ENCODE measurements at regions not wholly inside any gene's neighbourhood (a gene's known extent, or its start where the extent isn't known, plus 50 kb on each side); places are given as distances from the start of the nearest gene placed in this dataset.

GRCh38 chr1:218748071-218748470 is 402.9 kb downstream of the TGFB2 start:
- ChIA-PET RAD21 (ENCODE audit: low non-redundant PET in 1 of 2, low total read pairs in 2 of 2, uncharacterized antibody in 2 of 2, unreplicated experiment in 2 of 2) (no interaction called here), CTCF (no interaction called here), POLR2A (no interaction called here)
- Histone ChIP-seq H3K27ac (ENCODE audit: low read depth, low read length) (no peak overlapping the region), H4K20me1 (ENCODE audit: insufficient read depth) (no peaks in the 10 kb centered on the region), H3K9ac (ENCODE audit: low read length) (no peak overlapping the region), H3K4me1 (ENCODE audit: control insufficient read depth in 1 of 2, insufficient read depth in 2 of 2, low read length in 2 of 2) (no peaks in the 10 kb centered on the region), H3K79me2 (ENCODE audit: insufficient read depth, low read length) (no peaks in the 10 kb centered on the region), H3K4me2 (ENCODE audit: low read length) (no peak overlapping the region), H3K9me3 (ENCODE audit: control insufficient read depth in 1 of 2, insufficient read depth in 1 of 2, low read depth in 1 of 2, low read length in 2 of 2) (no peaks in the 10 kb centered on the region), H3K9me2 (ENCODE audit: insufficient read depth) (no peaks in the 10 kb centered on the region), H2AFZ (ENCODE audit: low read depth, low read length, poor library complexity, severe bottlenecking) (no peak overlapping the region), H3K4me3 (replicated peaks in 1 of 2; ENCODE audit: low read depth in 1 of 2, low read length in 2 of 2) (no peak overlapping the region), H3K27me3 (ENCODE audit: insufficient read depth, low read length) (no peaks in the 10 kb centered on the region), H3K36me3 (ENCODE audit: control insufficient read depth in 1 of 2, insufficient read depth in 2 of 2, low read length in 2 of 2) (no peaks in the 10 kb centered on the region)
- DNase-seq (ENCODE audit: low read depth, low spot score) (no peak), ATAC-seq (no peak)
- TF ChIP-seq REST (IDR thresholded peaks at IDR 0.05; ENCODE audit: low read depth) (no peak), TCF7L2 (IDR thresholded peaks at IDR 0.05; ENCODE audit: borderline replicate concordance, extremely low read depth, insufficient read depth, insufficient read length) (no peak), ZNF274 (IDR thresholded peaks at IDR 0.05; ENCODE audit: low read depth, low read length) (no peak)
- no TSS peak for BruUV-seq (replicated peaks)
- intact Hi-C loops (cut with micrococcal nuclease) = no loop called here

- Histone ChIP-seq H3K4me2 (ENCODE audit: low read length) (no peak overlapping the region), H3K9me2 (ENCODE audit: insufficient read depth) (no peaks in the 10 kb centered on the region), H3K9ac (ENCODE audit: low read length) (no peak overlapping the region), H3K79me2 (ENCODE audit: insufficient read depth, low read length) (no peaks in the 10 kb centered on the region), H3K27ac (ENCODE audit: low read depth, low read length) (no peak overlapping the region), H3K4me1 (ENCODE audit: control insufficient read depth in 1 of 2, insufficient read depth in 2 of 2, low read length in 2 of 2) (peaks cover 0 to 2% of the 10 kb centered on the region in 2 experiments; a peak in 1 of 4 replicates), H3K4me3 (replicated peaks in 1 of 2; ENCODE audit: low read depth in 1 of 2, low read length in 2 of 2) (no peak overlapping the region), H3K27me3 (ENCODE audit: insufficient read depth, low read length) (no peaks in the 10 kb centered on the region), H4K20me1 (ENCODE audit: insufficient read depth) (no peaks in the 10 kb centered on the region), H2AFZ (ENCODE audit: low read depth, low read length, poor library complexity, severe bottlenecking) (no peak overlapping the region), H3K36me3 (ENCODE audit: control insufficient read depth in 1 of 2, insufficient read depth in 2 of 2, low read length in 2 of 2) (no peaks in the 10 kb centered on the region), H3K9me3 (ENCODE audit: control insufficient read depth in 1 of 2, insufficient read depth in 1 of 2, low read depth in 1 of 2, low read length in 2 of 2) (no peaks in the 10 kb centered on the region)
- POLR2A ChIA-PET = no interaction called here
- DNase-seq (ENCODE audit: low read depth, low spot score) = no peak
- CTCF ChIA-PET = no interaction called here
- no TSS peak for BruUV-seq (replicated peaks)
- ATAC-seq = no peak
- TF ChIP-seq MAX (IDR thresholded peaks at IDR 0.05) (no peak), YY1 (IDR thresholded peaks at IDR 0.05; ENCODE audit: extremely low read depth, insufficient replicate concordance, low read depth, low read length) (no peak)
- intact Hi-C loops (cut with micrococcal nuclease) = no loop called here
- RAD21 ChIA-PET (ENCODE audit: low non-redundant PET in 1 of 2, low total read pairs in 2 of 2, uncharacterized antibody in 2 of 2, unreplicated experiment in 2 of 2) = no interaction called here
Measured at GRCh38 chr1:218750216-218750970, 405.3 kb downstream of the TGFB2 start.
